PFSK-1 (cell line): ENCODE measurements at regions not wholly inside any gene's neighbourhood (a gene's known extent, or its start where the extent isn't known, plus 50 kb on each side); places are given as distances from the start of the nearest gene placed in this dataset.

ENCODE experiments used
- POLR2AphosphoS5 ChIP-seq: IDR thresholded peaks from 2 replicates; pipeline ENCODE4 v1.6.1; 2012; ENCODE audit warnings: low read depth, mild to moderate bottlenecking, control low read depth, low read length, moderate library complexity
- REST ChIP-seq, 2 experiments: IDR thresholded peaks; 2 replicates each; pipeline versions ENCODE4 v1.6.1 to v1.8.0; 2011 to 2012; ENCODE audit warnings: low read depth in 2 of 2, low read length in 2 of 2, control low read depth in 1 of 2, inconsistent platforms in 1 of 2, mild to moderate bottlenecking in 1 of 2, moderate library complexity in 1 of 2; ENCODE audit not compliant: insufficient read depth in 1 of 2
- SIN3A ChIP-seq: IDR thresholded peaks from 2 replicates; pipeline ENCODE4 v1.6.1; 2012; ENCODE audit warnings: mild to moderate bottlenecking, low read length, moderate library complexity, borderline replicate concordance; ENCODE audit not compliant: insufficient read depth
- TAF1 ChIP-seq: IDR thresholded peaks from 2 replicates; pipeline ENCODE4 v1.6.1; 2012; ENCODE audit warnings: low read length, control low read depth, borderline replicate concordance; ENCODE audit not compliant: insufficient read depth

DNA sequence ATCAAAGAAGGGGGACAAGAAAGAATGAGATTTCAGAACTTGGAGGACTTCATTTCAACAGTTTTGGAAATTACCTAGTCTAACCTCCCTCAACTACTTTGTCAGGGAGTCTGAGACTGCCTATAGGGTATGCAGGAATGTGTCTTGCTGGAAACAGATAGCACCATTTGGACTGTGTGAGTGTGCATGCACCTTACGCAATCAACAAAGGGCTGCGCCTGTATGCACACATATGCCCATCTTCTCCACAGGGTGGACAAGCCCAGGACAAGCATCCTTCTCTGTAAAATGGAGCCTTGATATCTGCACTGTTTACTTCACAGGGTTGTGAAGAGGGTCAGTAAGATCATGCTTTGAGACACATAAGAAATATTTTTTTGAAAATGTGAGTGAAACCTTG lies 305.7 kb upstream of the ASIC2 start:
- TF ChIP-seq TAF1 (no peak), POLR2AphosphoS5 (no peak), REST (IDR thresholded peaks at IDR 0.05; ENCODE audit: insufficient read depth in 1 of 2, low read depth in 2 of 2, low read length in 2 of 2) (no peak), SIN3A (no peak)
